GM19455 (cell line): ENCODE measurements at regions not wholly inside any gene's neighbourhood (a gene's known extent, or its start where the extent isn't known, plus 50 kb on each side); places are given as distances from the start of the nearest gene placed in this dataset.
"Not testable (repeated sequence)": the region's sequence is repeated elsewhere in the genome, so short reads cannot be mapped to it uniquely, and the experiment has no call there.

Experiments
- ATAC-seq: cut with Tn5 transposase; IDR thresholded peaks from one replicate; pipeline ENCODE4 v1.9.1; 2021; ENCODE audit not compliant: unreplicated experiment

- no peak for ATAC-seq
Measured at GRCh38 chr2:51324051-51324450, 292.1 kb upstream of the NRXN1 start.

GRCh38 chr2:51322613-51323012 lies 290.7 kb upstream of the NRXN1 start:
- ATAC-seq, result no peak

- ATAC-seq, result no peak
Measured at GRCh38 chr2:51304311-51304710, 272.4 kb upstream of the NRXN1 start.

- no peak for ATAC-seq
Measured at GRCh38 chr2:51301381-51301780, 269.4 kb upstream of the NRXN1 start.

GRCh38 chr2:51299370-51299769 lies 267.4 kb upstream of the NRXN1 start:
- no peak for ATAC-seq

GRCh38 chr2:51297488-51297887 lies 265.6 kb upstream of the NRXN1 start:
- ATAC-seq, result no peak

- ATAC-seq, result no peak
Measured at GRCh38 chr2:51293566-51294200, 261.8 kb upstream of the NRXN1 start.

GRCh38 chr2:51291762-51292551 lies 260.0 kb upstream of the NRXN1 start:
- no peak for ATAC-seq

- ATAC-seq, result no peak
Measured at GRCh38 chr2:51290725-51291124, 258.8 kb upstream of the NRXN1 start.

GRCh38 chr2:51289045-51289444 lies 257.1 kb upstream of the NRXN1 start:
- no peak for ATAC-seq

GRCh38 chr2:51268191-51268590 lies 236.3 kb upstream of the NRXN1 start:
- ATAC-seq, result no peak

- ATAC-seq, result no peak
Measured at GRCh38 chr2:51265539-51265938, 233.6 kb upstream of the NRXN1 start.

- ATAC-seq, result no peak
Measured at GRCh38 chr2:51263951-51264350, 232.0 kb upstream of the NRXN1 start.

- ATAC-seq, result not testable (repeated sequence)
Measured at GRCh38 chr2:51263101-51263500, 231.2 kb upstream of the NRXN1 start.

GRCh38 chr2:51258301-51258700 lies 226.4 kb upstream of the NRXN1 start:
- no peak for ATAC-seq

GRCh38 chr2:51256736-51257135 lies 224.8 kb upstream of the NRXN1 start:
- ATAC-seq, result no peak

GRCh38 chr2:51251356-51251755 lies 219.4 kb upstream of the NRXN1 start:
- ATAC-seq, result no peak

- ATAC-seq, result no peak
Measured at GRCh38 chr2:51247252-51247805, 215.4 kb upstream of the NRXN1 start.

- no peak for ATAC-seq
Measured at GRCh38 chr2:51243892-51244535, 212.1 kb upstream of the NRXN1 start.

GRCh38 chr2:51237626-51238271 lies 205.8 kb upstream of the NRXN1 start:
- no peak for ATAC-seq

- ATAC-seq, result no peak
Measured at GRCh38 chr2:51232027-51232426, 200.1 kb upstream of the NRXN1 start.
